ENCODE measurements at regions not wholly inside any gene's neighbourhood (a gene's known extent, or its start where the extent isn't known, plus 50 kb on each side); places are given as distances from the start of the nearest gene placed in this dataset.
"Not testable (repeated sequence)": the region's sequence is repeated elsewhere in the genome, so short reads cannot be mapped to it uniquely, and the experiment has no call there.

- H3K4me3 Mint-ChIP-seq; CTCF ChIA-PET; H3K9me3 Mint-ChIP-seq; H3K4me1 Mint-ChIP-seq; H3K27ac Mint-ChIP-seq; H3K36me3 Mint-ChIP-seq (ENCODE audit: low read depth); H3K27me3 Mint-ChIP-seq; POLR2A ChIA-PET; DNase-seq: not testable (repeated sequence)
Observed at GRCh38 chr15:44817797-44818196, 81.5 kb downstream of the TRIM69 start.

GRCh38 chr15:44819331-44819987 lies 83.1 kb downstream of the TRIM69 start:
- POLR2A ChIA-PET; H3K27me3 Mint-ChIP-seq; CTCF ChIA-PET; H3K9me3 Mint-ChIP-seq; DNase-seq; H3K36me3 Mint-ChIP-seq (ENCODE audit: low read depth); H3K4me3 Mint-ChIP-seq; H3K27ac Mint-ChIP-seq; H3K4me1 Mint-ChIP-seq: not testable (repeated sequence)

GRCh38 chr15:44820535-44820934 lies 84.2 kb downstream of the TRIM69 start:
- H3K36me3 Mint-ChIP-seq (ENCODE audit: low read depth); H3K27ac Mint-ChIP-seq; H3K4me1 Mint-ChIP-seq; DNase-seq; H3K9me3 Mint-ChIP-seq; CTCF ChIA-PET; H3K27me3 Mint-ChIP-seq; H3K4me3 Mint-ChIP-seq; POLR2A ChIA-PET: not testable (repeated sequence)

DNA sequence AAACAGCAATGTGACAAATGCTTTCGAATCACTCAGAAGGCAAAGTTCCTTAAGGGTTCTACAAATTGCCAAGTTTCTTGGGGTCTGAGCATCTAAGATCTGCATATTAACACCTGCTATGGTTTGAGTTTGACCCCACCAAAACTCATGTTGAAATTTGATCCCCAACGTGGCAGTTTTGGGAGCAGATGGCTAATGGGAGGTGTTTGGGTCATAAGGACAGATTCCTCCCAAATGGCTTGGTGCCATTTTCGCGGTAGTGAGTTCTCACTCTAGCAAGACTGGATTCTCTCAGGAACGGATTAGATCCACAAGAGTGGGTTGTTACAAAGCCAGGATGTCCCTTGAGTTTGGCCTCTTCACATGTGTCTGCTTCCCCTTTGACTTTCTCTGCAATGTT lies 84.6 kb downstream of the TRIM69 start:
- H3K4me3 Mint-ChIP-seq; H3K4me1 Mint-ChIP-seq; CTCF ChIA-PET; H3K36me3 Mint-ChIP-seq (ENCODE audit: low read depth); H3K27ac Mint-ChIP-seq; POLR2A ChIA-PET; H3K9me3 Mint-ChIP-seq; DNase-seq; H3K27me3 Mint-ChIP-seq: not testable (repeated sequence)

DNA sequence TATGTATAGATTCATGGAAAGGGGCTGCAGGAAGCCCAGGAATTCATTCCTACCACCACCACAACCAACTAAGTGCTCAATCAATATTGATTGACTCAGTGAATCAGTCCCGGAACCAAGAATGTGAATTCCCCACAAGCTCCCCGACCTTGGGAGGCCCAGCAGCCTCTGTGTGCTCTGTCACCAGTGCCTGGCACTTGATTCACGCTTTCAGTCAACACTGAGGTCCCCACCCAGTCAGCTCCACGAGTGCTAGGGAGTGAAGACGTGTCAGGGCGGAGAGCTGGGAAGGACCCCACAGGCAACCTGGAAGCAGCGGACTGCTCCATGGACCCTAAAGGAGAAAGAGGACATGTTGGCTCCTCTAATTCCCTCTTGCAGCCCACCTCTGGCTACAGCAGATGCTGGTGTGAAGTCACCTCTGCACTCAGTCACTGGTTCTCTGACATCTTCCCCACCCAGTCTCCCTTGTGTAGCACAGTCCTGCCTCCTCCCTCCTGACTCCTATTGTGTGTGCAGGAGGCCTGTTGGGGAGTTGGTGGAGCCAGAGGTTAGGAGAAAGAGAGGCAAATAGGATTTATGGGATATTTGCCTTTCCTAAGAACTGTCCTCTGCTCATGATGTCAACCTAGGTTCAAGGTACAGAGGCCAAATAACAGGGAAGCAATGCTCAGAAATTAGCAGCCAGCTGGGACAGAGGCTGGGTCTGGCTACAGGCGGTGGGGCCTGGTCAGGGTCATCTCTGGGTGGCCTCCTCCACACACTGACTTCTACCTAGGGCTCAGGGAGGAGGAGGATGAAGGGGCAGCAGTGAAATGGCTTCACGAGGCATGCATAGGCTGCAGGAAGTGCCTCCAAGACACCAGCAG lies 88.2 kb downstream of the TRIM69 start:
- H3K36me3 Mint-ChIP-seq (ENCODE audit: low read depth); POLR2A ChIA-PET: not testable (repeated sequence)

GRCh38 chr15:44826583-44826982 lies 90.3 kb downstream of the TRIM69 start:
- H3K4me1 Mint-ChIP-seq; CTCF ChIA-PET; H3K36me3 Mint-ChIP-seq (ENCODE audit: low read depth); DNase-seq; H3K4me3 Mint-ChIP-seq; H3K27me3 Mint-ChIP-seq; H3K9me3 Mint-ChIP-seq; POLR2A ChIA-PET; H3K27ac Mint-ChIP-seq: not testable (repeated sequence)

More for the DNA sequence above, 88.2 kb downstream of the TRIM69 start:
- H3K4me3 Mint-ChIP-seq, H3K27ac Mint-ChIP-seq, H3K27me3 Mint-ChIP-seq, H3K4me1 Mint-ChIP-seq, CTCF ChIA-PET, DNase-seq, H3K9me3 Mint-ChIP-seq: not testable (repeated sequence)

DNA sequence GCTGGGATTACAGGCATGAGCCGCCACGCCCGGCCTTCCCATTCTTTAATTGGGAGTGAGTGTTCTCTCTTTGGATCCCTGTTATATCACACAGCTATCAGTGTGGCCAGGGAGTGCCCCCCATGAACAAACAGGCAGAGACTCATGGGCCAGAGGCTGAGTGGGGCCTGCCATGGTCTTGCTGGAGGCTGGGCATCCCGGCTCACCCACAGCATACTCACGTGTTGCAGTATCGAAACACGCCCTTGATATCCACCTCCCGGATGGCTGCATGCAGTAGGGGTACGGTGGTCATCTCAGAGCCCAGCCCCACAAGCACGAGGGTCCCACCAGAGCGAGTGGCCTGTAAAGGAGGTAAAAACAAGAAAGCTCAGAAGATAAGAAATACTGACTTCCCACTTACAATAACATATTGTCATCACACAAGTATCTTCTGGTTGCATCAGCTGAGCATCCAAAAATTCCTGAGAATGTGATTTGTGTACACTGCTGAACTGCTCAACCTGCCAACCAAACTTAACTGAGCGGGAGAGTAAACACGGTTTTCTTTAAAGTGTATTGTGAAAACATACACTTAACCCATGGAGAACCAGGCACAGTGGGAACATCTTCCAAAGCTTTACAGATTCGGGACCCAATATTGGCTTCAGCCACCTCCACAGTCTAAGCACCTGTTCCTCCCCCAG lies 92.0 kb downstream of the TRIM69 start:
- POLR2A ChIA-PET; H3K27ac Mint-ChIP-seq; H3K27me3 Mint-ChIP-seq; H3K36me3 Mint-ChIP-seq (ENCODE audit: low read depth); DNase-seq; H3K9me3 Mint-ChIP-seq; H3K4me3 Mint-ChIP-seq; H3K4me1 Mint-ChIP-seq: not testable (repeated sequence)
- CTCF ChIA-PET: interaction anchor here (0.7 kb wide), 1 partner anchor 243 kb away, joined by 3 read pairs; no protein-coding TSS in a partner anchor

- H3K27me3 Mint-ChIP-seq; POLR2A ChIA-PET; H3K27ac Mint-ChIP-seq; H3K9me3 Mint-ChIP-seq; DNase-seq; CTCF ChIA-PET; H3K4me1 Mint-ChIP-seq; H3K36me3 Mint-ChIP-seq (ENCODE audit: low read depth); H3K4me3 Mint-ChIP-seq: not testable (repeated sequence)
Observed at GRCh38 chr15:44829150-44829549, 92.8 kb downstream of the TRIM69 start.

DNA sequence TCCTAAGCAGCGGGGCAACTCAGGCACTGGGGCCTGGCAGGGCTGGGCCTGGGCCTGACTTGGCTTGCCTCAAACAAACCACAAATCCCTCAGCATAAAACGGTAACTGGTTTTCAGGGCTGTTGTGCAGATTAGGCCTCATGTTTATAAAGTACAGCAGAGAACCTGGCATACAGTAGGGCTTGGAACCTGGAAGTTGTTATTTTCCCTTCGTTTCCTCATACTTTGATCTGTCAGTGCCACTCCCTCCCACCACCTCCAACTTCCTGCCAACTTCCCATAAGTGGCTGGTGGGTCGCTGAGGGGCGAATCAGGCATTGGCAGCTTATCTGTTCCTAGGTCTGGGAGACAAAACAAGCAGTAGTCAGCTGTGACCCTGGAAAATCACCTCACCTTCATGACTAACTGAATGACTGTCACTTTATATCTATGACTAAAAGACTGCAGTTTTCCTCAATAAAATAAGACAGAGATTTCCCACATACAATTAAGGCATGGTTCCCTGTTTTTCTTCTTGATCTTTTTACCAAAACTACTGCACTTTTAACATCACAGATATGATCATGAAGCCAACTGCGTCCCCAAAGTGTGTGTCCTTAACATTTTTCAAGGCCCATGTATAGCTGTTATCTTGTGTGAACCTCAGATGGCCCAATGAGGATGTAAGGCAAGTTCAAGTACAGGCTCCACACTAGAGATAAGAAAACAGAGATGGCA lies 94.5 kb downstream of the TRIM69 start:
- CTCF ChIA-PET; H3K9me3 Mint-ChIP-seq; H3K36me3 Mint-ChIP-seq (ENCODE audit: low read depth); DNase-seq; H3K4me3 Mint-ChIP-seq; H3K4me1 Mint-ChIP-seq; H3K27me3 Mint-ChIP-seq; POLR2A ChIA-PET: not testable (repeated sequence)
- H3K27ac Mint-ChIP-seq: peak overlapping the region; percentile 87

DNA sequence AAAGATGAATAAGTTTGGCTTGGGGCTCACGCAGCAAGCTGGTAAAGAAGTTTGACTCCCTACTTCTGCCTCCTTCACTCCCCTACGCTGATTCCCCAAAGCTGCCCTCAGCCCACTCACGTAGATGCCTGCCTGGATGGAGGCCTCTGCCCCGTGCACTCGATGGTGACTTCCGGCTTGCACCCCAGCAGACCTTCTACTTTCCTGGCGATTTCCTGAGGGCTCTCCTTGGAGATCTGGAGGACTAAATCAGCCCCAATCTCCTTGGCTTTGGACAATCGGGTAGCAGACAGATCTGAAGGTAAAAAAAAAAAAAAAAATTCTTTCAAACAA lies 95.0 kb downstream of the TRIM69 start:
- DNase-seq; POLR2A ChIA-PET; H3K4me3 Mint-ChIP-seq; H3K4me1 Mint-ChIP-seq; H3K27me3 Mint-ChIP-seq; H3K9me3 Mint-ChIP-seq; H3K36me3 Mint-ChIP-seq (ENCODE audit: low read depth): not testable (repeated sequence)
- CTCF ChIA-PET: interaction anchor here (0.6 kb wide), 1 partner anchor 853 kb away, joined by 3 read pairs; no protein-coding TSS in a partner anchor
- H3K27ac Mint-ChIP-seq: peak overlapping the region; percentile 31

DNA sequence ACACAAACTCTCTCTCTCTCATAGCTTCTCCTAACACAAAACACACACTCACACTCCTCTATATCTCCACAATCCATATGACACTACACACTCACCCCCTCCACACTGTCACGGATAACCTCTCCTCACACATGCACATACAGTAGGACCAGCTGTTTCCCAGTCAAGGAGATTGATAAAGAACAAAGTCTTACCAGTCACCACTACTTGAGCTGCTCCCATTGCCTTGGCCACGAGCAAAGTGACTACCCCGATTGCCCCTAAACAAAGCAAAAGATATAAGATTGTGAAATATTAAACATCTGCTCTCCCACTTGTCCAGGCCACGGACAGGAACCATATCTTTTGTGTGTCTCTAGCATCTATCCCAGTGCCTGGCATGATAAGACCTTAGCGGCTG lies 95.8 kb downstream of the TRIM69 start:
- H3K9me3 Mint-ChIP-seq; H3K4me1 Mint-ChIP-seq; DNase-seq; H3K27me3 Mint-ChIP-seq; POLR2A ChIA-PET; H3K36me3 Mint-ChIP-seq (ENCODE audit: low read depth); H3K4me3 Mint-ChIP-seq; H3K27ac Mint-ChIP-seq: not testable (repeated sequence)
- CTCF ChIA-PET: interaction anchor here (0.6 kb wide), 1 partner anchor 854 kb away, joined by 3 read pairs; no protein-coding TSS in a partner anchor

GRCh38 chr15:44833081-44833480 lies 96.8 kb downstream of the TRIM69 start:
- CTCF ChIA-PET; H3K27ac Mint-ChIP-seq; H3K9me3 Mint-ChIP-seq; DNase-seq; H3K4me1 Mint-ChIP-seq; H3K4me3 Mint-ChIP-seq; H3K27me3 Mint-ChIP-seq; H3K36me3 Mint-ChIP-seq (ENCODE audit: low read depth): not testable (repeated sequence)
- POLR2A ChIA-PET: interaction anchor here (0.6 kb wide), 1 partner anchor 204 kb away, joined by 11 read pairs; no protein-coding TSS in a partner anchor

DNA sequence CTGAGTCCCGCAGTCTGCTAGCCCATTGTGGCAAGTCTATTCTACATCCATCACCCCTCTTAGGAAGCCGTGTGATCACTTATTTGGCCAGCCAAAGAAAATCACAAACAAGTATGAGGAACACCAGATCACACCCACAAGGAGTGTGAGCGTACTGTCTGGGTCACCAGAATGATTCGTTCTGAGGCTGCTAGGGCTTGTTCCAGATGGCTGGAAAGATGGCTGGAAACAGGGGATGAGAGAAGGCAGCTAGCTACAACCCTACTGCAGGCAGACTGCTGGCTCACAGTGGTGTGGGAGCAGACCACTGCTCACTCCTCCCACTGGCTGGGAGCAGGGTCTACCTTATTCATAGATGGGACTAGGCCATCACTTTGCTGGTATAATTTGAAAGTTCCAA lies 97.4 kb downstream of the TRIM69 start:
- POLR2A ChIA-PET; H3K9me3 Mint-ChIP-seq; H3K36me3 Mint-ChIP-seq (ENCODE audit: low read depth); DNase-seq; H3K27ac Mint-ChIP-seq; CTCF ChIA-PET; H3K4me1 Mint-ChIP-seq; H3K4me3 Mint-ChIP-seq; H3K27me3 Mint-ChIP-seq: not testable (repeated sequence)

Measured in activated CD4-positive, alpha-beta T cell treated with anti-CD3 and anti-CD28 coated beads, Interleukin-2, amount 10 ng/mL, durations not matched to agents 7 days and 5 days (primary cell).